IMR-90 (cell line): ENCODE measurements at regions not wholly inside any gene's neighbourhood (a gene's known extent, or its start where the extent isn't known, plus 50 kb on each side); places are given as distances from the start of the nearest gene placed in this dataset.

ENCODE experiments used
- ATAC-seq: fragments of 200-7000 bp; cut with Tn5 transposase; 2 replicates; pipeline ENCODE4 v1.9.1; 2020; ENCODE audit warnings: low read depth, mild to moderate bottlenecking, moderate library complexity
- BruUV-seq: library from RNA; stranded (reverse); fragments of 400-500 nt; replicated peaks from 2 replicates; lab custom pipeline; 2021; lab: Mats Ljungman, UMichigan
- CTCF ChIA-PET: fragments of 300-600 bp; formaldehyde crosslinking; extraction: SDS; loops from one replicate; lab custom pipeline; 2021; ENCODE audit warnings: antibody characterized with exemption; lab: Yijun Ruan, JAX
- POLR2A ChIA-PET: fragments of 300-600 bp; sonication (Branson Sonifier 250); formaldehyde crosslinking; loops from one replicate; lab custom pipeline; 2022; ENCODE audit warnings: antibody characterized with exemption; ENCODE audit not compliant: unreplicated experiment; lab: Charles Lee
- DNase-seq: peaks from one replicate; pipeline ENCODE4 v3.0.0; 2013
- H2AFZ ChIP-seq: replicated peaks from 2 replicates; pipeline ENCODE3; 2013; ENCODE audit warnings: low read length, mild to moderate bottlenecking; ENCODE audit not compliant: poor library complexity
- H2AK5ac ChIP-seq: 2 replicates; pipeline ENCODE4 v1.6.1; 2013; ENCODE audit warnings: low read depth, low read length, inconsistent platforms
- H2AK9ac ChIP-seq: replicated peaks from 2 replicates; pipeline ENCODE3; 2013; ENCODE audit warnings: mild to moderate bottlenecking, low read depth, low read length, moderate library complexity; ENCODE audit not compliant: poor library complexity
- H2BK120ac ChIP-seq: 2 replicates; pipeline ENCODE4 v1.6.1; 2013; ENCODE audit warnings: low read depth, low read length, inconsistent platforms
- H2BK15ac ChIP-seq: 3 replicates; pipeline ENCODE4 v1.6.1; 2013; ENCODE audit warnings: low read depth, low read length, inconsistent platforms
- H2BK20ac ChIP-seq: 2 replicates; pipeline ENCODE4 v1.6.1; 2013; ENCODE audit warnings: low read depth, mild to moderate bottlenecking, inconsistent platforms, low read length, moderate library complexity
- H2BK5ac ChIP-seq: 2 replicates; pipeline ENCODE4 v1.6.1; 2013; ENCODE audit warnings: mild to moderate bottlenecking, low read depth, low read length, inconsistent platforms; ENCODE audit not compliant: poor library complexity, severe bottlenecking
- H3K14ac ChIP-seq: replicated peaks from 2 replicates; pipeline ENCODE4 v1.6.1; 2013; ENCODE audit warnings: low read depth, low read length, inconsistent platforms
- H3K18ac ChIP-seq: 2 replicates; pipeline ENCODE4 v1.6.1; 2013; ENCODE audit warnings: low read depth, low read length, control low read depth
- H3K23ac ChIP-seq: 2 replicates; pipeline ENCODE4 v1.6.1; 2013; ENCODE audit warnings: low read depth, low read length, inconsistent platforms
- H3K27ac ChIP-seq: 2 replicates; pipeline ENCODE4 v1.5.1; 2013; ENCODE audit warnings: mild to moderate bottlenecking, control low read depth, low read length; ENCODE audit not compliant: insufficient read depth
- H3K27me3 ChIP-seq: 2 replicates; pipeline ENCODE4 v1.6.1; 2013; ENCODE audit warnings: low read length; ENCODE audit not compliant: control insufficient read depth, insufficient read depth
- H3K36me3 ChIP-seq: 2 replicates; pipeline ENCODE4 v1.6.1; 2013; ENCODE audit warnings: low read length, mixed read lengths; ENCODE audit not compliant: control insufficient read depth, insufficient read depth
- H3K4ac ChIP-seq: 2 replicates; pipeline ENCODE4 v1.6.1; 2013; ENCODE audit warnings: low read depth, low read length, inconsistent platforms
- H3K4me1 ChIP-seq: 2 replicates; pipeline ENCODE4 v1.6.1; 2013; ENCODE audit warnings: low read length, mixed read lengths; ENCODE audit not compliant: control insufficient read depth, insufficient read depth
- H3K4me2 ChIP-seq: 2 replicates; pipeline ENCODE4 v1.6.1; 2013; ENCODE audit warnings: low read depth, mild to moderate bottlenecking, control low read depth, low read length, moderate library complexity
- H3K4me3 ChIP-seq: 2 replicates; pipeline ENCODE4 v1.5.1; 2013; ENCODE audit warnings: low read depth, mild to moderate bottlenecking, control low read depth, low read length, moderate library complexity; ENCODE audit not compliant: insufficient read depth
- H3K56ac ChIP-seq: 2 replicates; pipeline ENCODE4 v1.6.1; 2013; ENCODE audit warnings: low read length, inconsistent platforms; ENCODE audit not compliant: insufficient read depth; ENCODE audit errors: extremely low read depth
- H3K79me1 ChIP-seq, 2 experiments: 2 replicates each; pipeline ENCODE4 v1.6.1; 2013; ENCODE audit warnings: low read length in 2 of 2, inconsistent platforms in 1 of 2, low read depth in 1 of 2
- H3K9ac ChIP-seq: 2 replicates; pipeline ENCODE4 v1.6.1; 2013; ENCODE audit warnings: low read depth, low read length, control low read depth
- H3K9me1 ChIP-seq: 2 replicates; pipeline ENCODE4 v1.6.1; 2013; ENCODE audit warnings: low read length, inconsistent platforms; ENCODE audit not compliant: insufficient read depth
- H3K9me3 ChIP-seq: 2 replicates; pipeline ENCODE4 v1.6.1; 2013; ENCODE audit warnings: low read length; ENCODE audit not compliant: control insufficient read depth, insufficient read depth
- H4K20me1 ChIP-seq: 2 replicates; pipeline ENCODE4 v1.6.1; 2013; ENCODE audit warnings: low read length, inconsistent platforms; ENCODE audit not compliant: insufficient read depth
- H4K5ac ChIP-seq: 2 replicates; pipeline ENCODE4 v1.6.1; 2013; ENCODE audit warnings: mild to moderate bottlenecking, low read depth, low read length, control low read depth
- H4K8ac ChIP-seq, 2 experiments: 2 replicates each; pipeline ENCODE4 v1.6.1; 2013; ENCODE audit warnings: low read depth in 2 of 2, low read length in 2 of 2, control low read depth in 1 of 2, inconsistent platforms in 1 of 2
- H4K91ac ChIP-seq: 2 replicates; pipeline ENCODE4 v1.6.1; 2013; ENCODE audit warnings: low read depth, low read length, inconsistent platforms; ENCODE audit not compliant: insufficient read depth
- BHLHE40 ChIP-seq: fragments of 150-350 bp; IDR thresholded peaks from 2 replicates; pipeline ENCODE4 v1.6.1; 2016; ENCODE audit warnings: mild to moderate bottlenecking, low read depth, low read length
- CEBPB ChIP-seq: IDR thresholded peaks from 2 replicates; pipeline ENCODE4 v1.6.1; 2012; ENCODE audit warnings: low read depth, low read length, improper control_type of control experiment
- CHD1 ChIP-seq: IDR thresholded peaks from 2 replicates; pipeline ENCODE4 v1.6.1; 2012; ENCODE audit warnings: low read depth, low read length, improper control_type of control experiment
- FOS ChIP-seq: fragments of 150-350 bp; IDR thresholded peaks from 2 replicates; pipeline ENCODE4 v1.6.1; 2016; ENCODE audit warnings: low read depth, low read length
- MAFK ChIP-seq: IDR thresholded peaks from 2 replicates; pipeline ENCODE4 v1.6.1; 2012; ENCODE audit warnings: low read depth, low read length, improper control_type of control experiment
- MXI1 ChIP-seq: IDR thresholded peaks from 2 replicates; pipeline ENCODE4 v1.6.1; 2012; ENCODE audit warnings: low read depth, mild to moderate bottlenecking, low read length, moderate library complexity, borderline replicate concordance
- POLR2A ChIP-seq: IDR thresholded peaks from 2 replicates; pipeline ENCODE4 v1.6.1; 2012; ENCODE audit warnings: mild to moderate bottlenecking, low read depth, low read length
- RAD21 ChIP-seq: IDR thresholded peaks from 2 replicates; pipeline ENCODE4 v1.6.1; 2012; ENCODE audit warnings: low read length, improper control_type of control experiment
- RCOR1 ChIP-seq: IDR thresholded peaks from 2 replicates; pipeline ENCODE4 v1.6.1; 2012; ENCODE audit warnings: mild to moderate bottlenecking, low read length, improper control_type of control experiment; ENCODE audit not compliant: insufficient replicate concordance
- RFX5 ChIP-seq: IDR thresholded peaks from 2 replicates; pipeline ENCODE4 v1.8.0; 2012; ENCODE audit warnings: low read depth, mild to moderate bottlenecking, low read length, moderate library complexity
- SMC3 ChIP-seq: fragments of 150-350 bp; IDR thresholded peaks from 2 replicates; pipeline ENCODE4 v1.6.1; 2016; ENCODE audit warnings: low read depth, mild to moderate bottlenecking, antibody characterized with exemption, low read length, moderate library complexity
- USF2 ChIP-seq: fragments of 150-350 bp; IDR thresholded peaks from 2 replicates; pipeline ENCODE4 v1.6.1; 2017; ENCODE audit warnings: mild to moderate bottlenecking, antibody characterized with exemption, low read length, low read depth
- WGBS, 2 experiments: methylation state at CpG; one replicate each; pipeline versions ENCODE4 v1.1.5 to v1.1.7; 2013; ENCODE audit warnings: missing lambda C conversion rate in 2 of 2; ENCODE audit not compliant: insufficient read length in 1 of 2; ENCODE audit errors: extremely low coverage in 2 of 2; 5-methylcytosine and 5-hydroxymethylcytosine counted together
- dilution Hi-C: fragments of 300-500 bp; cut with HindIII; formaldehyde crosslinking; loops from one replicate; pipeline ENCODE4 v1.14.3; 2018; ENCODE audit warnings: low sequenced_read_pairs; ENCODE audit not compliant: unreplicated experiment
- in situ Hi-C: fragments of 300-500 bp; cut with MboI; formaldehyde crosslinking; loops from 3 replicates; pipeline ENCODE4 v1.14.3; 2019; ENCODE audit warnings: low sequenced_read_pairs, inconsistent platforms, mixed read lengths
- intact Hi-C: fragments of 100-400 bp; cut with micrococcal nuclease; formaldehyde crosslinking; loops from 2 replicates; pipeline ENCODE4 v1.10.0; 2022
- TF ChIP-seq, protein P1 (sequence below): fragments of 150-350 bp; IDR thresholded peaks from 2 replicates; pipeline ENCODE4 v1.6.1; 2016; ENCODE audit warnings: low read depth, mild to moderate bottlenecking, low read length, moderate library complexity, borderline replicate concordance
- TF ChIP-seq, protein P2 (sequence below): conservative IDR thresholded peaks from 2 replicates; pipeline ENCODE4 v1.5.1; 2012; ENCODE audit warnings: mild to moderate bottlenecking, low read depth, low read length, improper control_type of control experiment

- TF ChIP-seq, protein P1, sequence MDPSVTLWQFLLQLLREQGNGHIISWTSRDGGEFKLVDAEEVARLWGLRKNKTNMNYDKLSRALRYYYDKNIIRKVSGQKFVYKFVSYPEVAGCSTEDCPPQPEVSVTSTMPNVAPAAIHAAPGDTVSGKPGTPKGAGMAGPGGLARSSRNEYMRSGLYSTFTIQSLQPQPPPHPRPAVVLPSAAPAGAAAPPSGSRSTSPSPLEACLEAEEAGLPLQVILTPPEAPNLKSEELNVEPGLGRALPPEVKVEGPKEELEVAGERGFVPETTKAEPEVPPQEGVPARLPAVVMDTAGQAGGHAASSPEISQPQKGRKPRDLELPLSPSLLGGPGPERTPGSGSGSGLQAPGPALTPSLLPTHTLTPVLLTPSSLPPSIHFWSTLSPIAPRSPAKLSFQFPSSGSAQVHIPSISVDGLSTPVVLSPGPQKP, result no peak
Observed at GRCh38 chr3:21860082-21860475, 109.1 kb upstream of the ZNF385D start (continued).

DNA sequence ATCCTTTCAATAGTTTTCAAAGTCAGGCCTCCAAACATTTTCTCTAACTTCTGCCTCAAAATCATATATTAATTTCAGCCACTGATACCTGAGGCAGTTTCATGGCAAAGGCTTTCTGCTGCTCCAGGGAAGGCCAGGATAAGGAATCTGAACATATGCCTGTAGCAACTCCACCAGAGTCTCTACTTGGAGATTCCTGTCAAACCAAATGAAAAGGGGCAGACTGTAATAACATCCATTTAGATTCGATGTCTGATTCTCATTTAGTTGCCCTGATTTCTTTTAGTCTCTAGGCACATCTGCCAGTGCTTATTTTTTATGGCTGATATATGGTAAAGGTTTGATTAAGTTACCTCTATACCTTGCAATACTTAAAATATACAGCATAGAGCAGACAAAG, 109.6 kb upstream of the ZNF385D start:
- Histone ChIP-seq H3K9me1 (no peaks in the 10 kb centered on the region), H4K20me1 (no peaks in the 10 kb centered on the region), H4K91ac (no peak overlapping the region), H3K9me3 (no peaks in the 10 kb centered on the region), H2BK5ac (no peak overlapping the region), H3K4me3 (no peak overlapping the region), H2BK120ac (no peak overlapping the region), H3K56ac (no peak overlapping the region), H3K27ac (no peak overlapping the region), H3K4ac (no peak overlapping the region), H4K8ac (no peak overlapping the region), H2AK5ac (no peak overlapping the region), H3K79me1 (no peaks in the 10 kb centered on the region), H4K5ac (no peak overlapping the region), H3K18ac (no peak overlapping the region), H2BK15ac (no peak overlapping the region), H2BK20ac (no peak overlapping the region), H3K14ac (no peak overlapping the region), H3K4me1 (no peaks in the 10 kb centered on the region), H3K36me3 (no peaks in the 10 kb centered on the region), H2AK9ac (no peak overlapping the region), H3K9ac (no peak overlapping the region), H3K4me2 (no peak overlapping the region), H3K23ac (no peak overlapping the region), H3K27me3 (no peaks in the 10 kb centered on the region), H2AFZ (no peak overlapping the region)
- intact Hi-C loops, result no loop called here
- WGBS, 2 experiments, result no CpG with 5 or more reads among the region's 1 CpG
- ATAC-seq, result no peak
- CTCF ChIA-PET, result no interaction called here
- dilution Hi-C loops, result no loop called here
- DNase-seq, result no peak
- in situ Hi-C loops, result no loop called here
- BruUV-seq, result no TSS peak
- POLR2A ChIA-PET, result no interaction called here
- no peak for TF ChIP-seq RAD21
- TF ChIP-seq FOS, result no peak
- TF ChIP-seq, protein P1, result no peak
- TF ChIP-seq USF2, result no peak
- no peak for TF ChIP-seq MXI1
- TF ChIP-seq RFX5, result no peak
- TF ChIP-seq SMC3, result no peak
- no peak for TF ChIP-seq CHD1
- no peak for TF ChIP-seq POLR2A
- TF ChIP-seq CEBPB, result no peak
- TF ChIP-seq, protein P2, sequence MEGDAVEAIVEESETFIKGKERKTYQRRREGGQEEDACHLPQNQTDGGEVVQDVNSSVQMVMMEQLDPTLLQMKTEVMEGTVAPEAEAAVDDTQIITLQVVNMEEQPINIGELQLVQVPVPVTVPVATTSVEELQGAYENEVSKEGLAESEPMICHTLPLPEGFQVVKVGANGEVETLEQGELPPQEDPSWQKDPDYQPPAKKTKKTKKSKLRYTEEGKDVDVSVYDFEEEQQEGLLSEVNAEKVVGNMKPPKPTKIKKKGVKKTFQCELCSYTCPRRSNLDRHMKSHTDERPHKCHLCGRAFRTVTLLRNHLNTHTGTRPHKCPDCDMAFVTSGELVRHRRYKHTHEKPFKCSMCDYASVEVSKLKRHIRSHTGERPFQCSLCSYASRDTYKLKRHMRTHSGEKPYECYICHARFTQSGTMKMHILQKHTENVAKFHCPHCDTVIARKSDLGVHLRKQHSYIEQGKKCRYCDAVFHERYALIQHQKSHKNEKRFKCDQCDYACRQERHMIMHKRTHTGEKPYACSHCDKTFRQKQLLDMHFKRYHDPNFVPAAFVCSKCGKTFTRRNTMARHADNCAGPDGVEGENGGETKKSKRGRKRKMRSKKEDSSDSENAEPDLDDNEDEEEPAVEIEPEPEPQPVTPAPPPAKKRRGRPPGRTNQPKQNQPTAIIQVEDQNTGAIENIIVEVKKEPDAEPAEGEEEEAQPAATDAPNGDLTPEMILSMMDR, result no peak
- no peak for TF ChIP-seq BHLHE40
- TF ChIP-seq RCOR1, result no peak
- TF ChIP-seq MAFK, result no peak
